HG03558 (cell line): ENCODE measurements at regions not wholly inside any gene's neighbourhood (a gene's known extent, or its start where the extent isn't known, plus 50 kb on each side); places are given as distances from the start of the nearest gene placed in this dataset.

Experiments used
- ATAC-seq: cut with Tn5 transposase; IDR thresholded peaks from one replicate; pipeline ENCODE4 v1.9.1; 2021; ENCODE audit warnings: moderate number of reproducible peaks; ENCODE audit not compliant: unreplicated experiment; ENCODE audit errors: extremely low read depth

- ATAC-seq: no peak
These were observed 812.3 kb upstream of the ALCAM start for GRCh38 chr3:104554425-104554824.

- no peak for ATAC-seq
These were observed 811.0 kb upstream of the ALCAM start for GRCh38 chr3:104555728-104556127.

GRCh38 chr3:104556372-104557078 lies 810.2 kb upstream of the ALCAM start:
- no peak for ATAC-seq

GRCh38 chr3:104561324-104561723 lies 805.4 kb upstream of the ALCAM start:
- ATAC-seq: no peak

GRCh38 chr3:104564045-104564643 lies 802.6 kb upstream of the ALCAM start:
- ATAC-seq: no peak

GRCh38 chr3:104566054-104566453 lies 800.7 kb upstream of the ALCAM start:
- no peak for ATAC-seq

- ATAC-seq: no peak
These were observed 791.1 kb upstream of the ALCAM start for GRCh38 chr3:104575634-104576033.

GRCh38 chr3:104578558-104578957 lies 788.2 kb upstream of the ALCAM start:
- no peak for ATAC-seq

GRCh38 chr3:104582092-104582491 lies 784.6 kb upstream of the ALCAM start:
- ATAC-seq: no peak

GRCh38 chr3:104584682-104585081 lies 782.0 kb upstream of the ALCAM start:
- no peak for ATAC-seq

GRCh38 chr3:104586344-104586743 lies 780.4 kb upstream of the ALCAM start:
- ATAC-seq: no peak

- ATAC-seq: no peak
These were observed 778.3 kb upstream of the ALCAM start for GRCh38 chr3:104588442-104588841.

- no peak for ATAC-seq
These were observed 774.9 kb upstream of the ALCAM start for GRCh38 chr3:104591776-104592175.

- ATAC-seq: no peak
These were observed 772.2 kb upstream of the ALCAM start for GRCh38 chr3:104594491-104594890.

- ATAC-seq: no peak
These were observed 770.7 kb upstream of the ALCAM start for GRCh38 chr3:104596054-104596453.

- no peak for ATAC-seq
These were observed 770.2 kb upstream of the ALCAM start for GRCh38 chr3:104596551-104596950.

- ATAC-seq: no peak
These were observed 767.7 kb upstream of the ALCAM start for GRCh38 chr3:104598848-104599511.

GRCh38 chr3:104604326-104605010 lies 762.2 kb upstream of the ALCAM start:
- ATAC-seq: no peak

- no peak for ATAC-seq
These were observed 759.9 kb upstream of the ALCAM start for GRCh38 chr3:104606812-104607211.

GRCh38 chr3:104610730-104611652 lies 755.7 kb upstream of the ALCAM start:
- ATAC-seq: no peak
